Activated T-helper 1 cell treated with anti-CD3 and anti-CD28 coated beads, Interleukin-2, amount 50 U/mL, for 16 hours (primary cell): ENCODE measurements at regions not wholly inside any gene's neighbourhood (a gene's known extent, or its start where the extent isn't known, plus 50 kb on each side); places are given as distances from the start of the nearest gene placed in this dataset.

Source experiments
- DNase-seq, 2 donors: peaks; one replicate each; pipeline ENCODE4 v3.0.0-alpha.2; 2020; ENCODE audit warnings: low read depth in 1 of 2, low spot score in 1 of 2

- DNase-seq = no peak
Measured at GRCh38 chr10:128938558-128938957, 528.5 kb upstream of the MGMT start.

GRCh38 chr10:128940081-128940480 lies 527.0 kb upstream of the MGMT start:
- no peak for DNase-seq

- DNase-seq = no peak
Measured at GRCh38 chr10:128943111-128943510, 523.9 kb upstream of the MGMT start.

GRCh38 chr10:128945398-128945797 lies 521.6 kb upstream of the MGMT start:
- DNase-seq = no peak

GRCh38 chr10:128950159-128950915 lies 516.7 kb upstream of the MGMT start:
- no peak for DNase-seq

GRCh38 chr10:128950916-128951275 lies 516.1 kb upstream of the MGMT start:
- DNase-seq = no peak

- no peak for DNase-seq
Measured at GRCh38 chr10:128952856-128953255, 514.2 kb upstream of the MGMT start.

GRCh38 chr10:128956149-128956548 lies 510.9 kb upstream of the MGMT start:
- DNase-seq = no peak

- DNase-seq = no peak
Measured at GRCh38 chr10:128957221-128957620, 509.8 kb upstream of the MGMT start.

- no peak for DNase-seq
Measured at GRCh38 chr10:128958834-128959690, 508.0 kb upstream of the MGMT start.

GRCh38 chr10:128959746-128960145 lies 507.3 kb upstream of the MGMT start:
- no peak for DNase-seq

- DNase-seq = no peak
Measured at GRCh38 chr10:128960517-128960916, 506.5 kb upstream of the MGMT start.

GRCh38 chr10:128962182-128962581 lies 504.9 kb upstream of the MGMT start:
- DNase-seq = no peak

GRCh38 chr10:128963211-128964099 lies 503.6 kb upstream of the MGMT start:
- DNase-seq = no peak

GRCh38 chr10:128964100-128964403 lies 503.0 kb upstream of the MGMT start:
- DNase-seq = no peak

GRCh38 chr10:128967980-128968756 lies 498.9 kb upstream of the MGMT start:
- DNase-seq = no peak

GRCh38 chr10:128969551-128969950 lies 497.5 kb upstream of the MGMT start:
- DNase-seq = no peak

- no peak for DNase-seq
Measured at GRCh38 chr10:128971374-128972035, 495.5 kb upstream of the MGMT start.

GRCh38 chr10:128972036-128972405 lies 495.0 kb upstream of the MGMT start:
- DNase-seq = no peak

GRCh38 chr10:128973221-128973620 lies 493.8 kb upstream of the MGMT start:
- DNase-seq = no peak
